ENCODE measurements at regions not wholly inside any gene's neighbourhood (a gene's known extent, or its start where the extent isn't known, plus 50 kb on each side); places are given as distances from the start of the nearest gene placed in this dataset.

GRCh38 chr6:33869826-33870423 lies 66.1 kb upstream of the MLN start:
- Histone ChIP-seq H3K4me1 (ENCODE audit: control insufficient read depth, low read depth, low read length) (peaks cover 22% of the 10 kb centered on the region), H3K4me3 (ENCODE audit: low read length) (no peak overlapping the region), H3K27me3 (ENCODE audit: control insufficient read depth, insufficient read depth, low read length) (no peaks in the 10 kb centered on the region), H3K36me3 (ENCODE audit: control insufficient read depth, low read depth, low read length) (no peaks in the 10 kb centered on the region), H3K9ac (ENCODE audit: low read length) (no peak overlapping the region), H3K9me3 (ENCODE audit: control insufficient read depth, low read depth, low read length) (no peaks in the 10 kb centered on the region), H3K27ac (ENCODE audit: low read length) (no peak overlapping the region)

GRCh38 chr6:33869121-33869520 lies 65.3 kb upstream of the MLN start:
- H3K27me3 ChIP-seq (ENCODE audit: control insufficient read depth, insufficient read depth, low read length): no peaks in the 10 kb centered on the region
- H3K9me3 ChIP-seq (ENCODE audit: control insufficient read depth, low read depth, low read length): no peaks in the 10 kb centered on the region
- H3K4me3 ChIP-seq (ENCODE audit: low read length): no peak overlapping the region
- H3K4me1 ChIP-seq (ENCODE audit: control insufficient read depth, low read depth, low read length): peaks cover 22% of the 10 kb centered on the region
- H3K27ac ChIP-seq (ENCODE audit: low read length): no peak overlapping the region
- no peaks in the 10 kb centered on the region for H3K36me3 ChIP-seq (ENCODE audit: control insufficient read depth, low read depth, low read length)
- H3K9ac ChIP-seq (ENCODE audit: low read length): no peak overlapping the region

- Histone ChIP-seq H3K27ac (ENCODE audit: low read length) (no peak overlapping the region), H3K9me3 (ENCODE audit: control insufficient read depth, low read depth, low read length) (no peaks in the 10 kb centered on the region), H3K4me1 (ENCODE audit: control insufficient read depth, low read depth, low read length) (peaks cover 22% of the 10 kb centered on the region), H3K27me3 (ENCODE audit: control insufficient read depth, insufficient read depth, low read length) (no peaks in the 10 kb centered on the region), H3K9ac (ENCODE audit: low read length) (no peak overlapping the region), H3K4me3 (ENCODE audit: low read length) (no peak overlapping the region), H3K36me3 (ENCODE audit: control insufficient read depth, low read depth, low read length) (no peaks in the 10 kb centered on the region)
Measured at GRCh38 chr6:33868141-33868540, 64.3 kb upstream of the MLN start.

- peaks cover 14% of the 10 kb centered on the region for H3K4me1 ChIP-seq (ENCODE audit: control insufficient read depth, low read depth, low read length)
- no peak overlapping the region for H3K4me3 ChIP-seq (ENCODE audit: low read length)
- no peaks in the 10 kb centered on the region for H3K36me3 ChIP-seq (ENCODE audit: control insufficient read depth, low read depth, low read length)
- no peaks in the 10 kb centered on the region for H3K27me3 ChIP-seq (ENCODE audit: control insufficient read depth, insufficient read depth, low read length)
- H3K9ac ChIP-seq (ENCODE audit: low read length): no peak overlapping the region
- H3K9me3 ChIP-seq (ENCODE audit: control insufficient read depth, low read depth, low read length): no peaks in the 10 kb centered on the region
- H3K27ac ChIP-seq (ENCODE audit: low read length): no peak overlapping the region
Measured at GRCh38 chr6:33865478-33866077, 61.8 kb upstream of the MLN start.

GRCh38 chr6:33863723-33864440 lies 60.1 kb upstream of the MLN start:
- Histone ChIP-seq H3K4me1 (ENCODE audit: control insufficient read depth, low read depth, low read length) (no peaks in the 10 kb centered on the region), H3K27ac (ENCODE audit: low read length) (no peak overlapping the region), H3K27me3 (ENCODE audit: control insufficient read depth, insufficient read depth, low read length) (no peaks in the 10 kb centered on the region), H3K9ac (ENCODE audit: low read length) (no peak overlapping the region), H3K36me3 (ENCODE audit: control insufficient read depth, low read depth, low read length) (no peaks in the 10 kb centered on the region), H3K9me3 (ENCODE audit: control insufficient read depth, low read depth, low read length) (no peaks in the 10 kb centered on the region), H3K4me3 (ENCODE audit: low read length) (no peak overlapping the region)

DNA sequence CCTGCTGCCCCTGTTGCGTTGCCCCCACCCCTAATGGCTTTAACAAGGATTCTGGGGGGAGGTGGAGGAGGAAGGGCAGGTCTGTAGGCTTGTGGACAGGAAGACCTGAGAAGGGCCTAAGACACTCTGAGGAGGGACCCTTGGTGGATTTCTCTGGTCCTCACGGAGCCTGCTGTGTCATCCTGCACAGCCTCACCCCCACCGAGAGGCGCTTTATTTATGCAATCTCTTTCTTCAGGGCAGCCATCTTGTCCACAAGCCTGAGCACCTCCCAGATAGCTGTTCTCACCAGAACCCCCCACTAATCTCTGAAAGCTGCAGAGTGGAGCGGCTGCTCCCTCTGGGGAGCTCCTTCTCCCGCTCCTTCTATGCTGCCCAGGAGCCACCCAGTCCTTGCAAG lies 59.3 kb upstream of the MLN start:
- Histone ChIP-seq H3K9ac (ENCODE audit: low read length) (no peak overlapping the region), H3K36me3 (ENCODE audit: control insufficient read depth, low read depth, low read length) (no peaks in the 10 kb centered on the region), H3K27me3 (ENCODE audit: control insufficient read depth, insufficient read depth, low read length) (no peaks in the 10 kb centered on the region), H3K27ac (ENCODE audit: low read length) (no peak overlapping the region), H3K4me1 (ENCODE audit: control insufficient read depth, low read depth, low read length) (no peaks in the 10 kb centered on the region), H3K9me3 (ENCODE audit: control insufficient read depth, low read depth, low read length) (no peaks in the 10 kb centered on the region), H3K4me3 (ENCODE audit: low read length) (no peak overlapping the region)

GRCh38 chr6:33862536-33862935 lies 58.7 kb upstream of the MLN start:
- Histone ChIP-seq H3K36me3 (ENCODE audit: control insufficient read depth, low read depth, low read length) (no peaks in the 10 kb centered on the region), H3K4me3 (ENCODE audit: low read length) (no peak overlapping the region), H3K4me1 (ENCODE audit: control insufficient read depth, low read depth, low read length) (no peaks in the 10 kb centered on the region), H3K27me3 (ENCODE audit: control insufficient read depth, insufficient read depth, low read length) (no peaks in the 10 kb centered on the region), H3K9ac (ENCODE audit: low read length) (no peak overlapping the region), H3K9me3 (ENCODE audit: control insufficient read depth, low read depth, low read length) (no peaks in the 10 kb centered on the region), H3K27ac (ENCODE audit: low read length) (no peak overlapping the region)

DNA sequence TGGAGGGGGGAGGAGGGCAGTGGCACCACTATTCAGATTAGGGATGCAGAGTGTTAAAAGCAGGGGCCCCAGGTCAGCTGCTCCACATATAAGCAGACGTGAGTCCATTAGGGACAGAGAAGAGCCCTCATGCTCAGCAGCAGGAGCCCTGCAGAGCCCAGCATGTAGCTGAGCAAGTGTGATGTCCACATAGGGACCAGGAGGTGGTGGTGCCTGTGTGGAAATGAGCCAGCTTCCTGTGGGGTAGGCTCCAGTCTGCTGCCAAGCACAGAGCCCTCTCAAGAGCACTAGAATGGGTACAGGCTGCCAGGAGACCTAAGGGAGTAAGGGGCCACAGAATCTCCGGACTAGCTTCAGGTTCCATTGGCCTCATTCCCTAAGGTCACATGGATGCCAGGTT lies 57.9 kb upstream of the MLN start:
- H3K27ac ChIP-seq (ENCODE audit: low read length): no peak overlapping the region
- H3K27me3 ChIP-seq (ENCODE audit: control insufficient read depth, insufficient read depth, low read length): no peaks in the 10 kb centered on the region
- H3K9me3 ChIP-seq (ENCODE audit: control insufficient read depth, low read depth, low read length): no peaks in the 10 kb centered on the region
- no peak overlapping the region for H3K4me3 ChIP-seq (ENCODE audit: low read length)
- no peak overlapping the region for H3K9ac ChIP-seq (ENCODE audit: low read length)
- no peaks in the 10 kb centered on the region for H3K36me3 ChIP-seq (ENCODE audit: control insufficient read depth, low read depth, low read length)
- H3K4me1 ChIP-seq (ENCODE audit: control insufficient read depth, low read depth, low read length): no peaks in the 10 kb centered on the region

GRCh38 chr6:33860706-33861474 lies 57.1 kb upstream of the MLN start:
- H3K27me3 ChIP-seq (ENCODE audit: control insufficient read depth, insufficient read depth, low read length): no peaks in the 10 kb centered on the region
- no peaks in the 10 kb centered on the region for H3K4me1 ChIP-seq (ENCODE audit: control insufficient read depth, low read depth, low read length)
- no peak overlapping the region for H3K9ac ChIP-seq (ENCODE audit: low read length)
- H3K4me3 ChIP-seq (ENCODE audit: low read length): no peak overlapping the region
- H3K27ac ChIP-seq (ENCODE audit: low read length): no peak overlapping the region
- H3K9me3 ChIP-seq (ENCODE audit: control insufficient read depth, low read depth, low read length): no peaks in the 10 kb centered on the region
- H3K36me3 ChIP-seq (ENCODE audit: control insufficient read depth, low read depth, low read length): no peaks in the 10 kb centered on the region

DNA sequence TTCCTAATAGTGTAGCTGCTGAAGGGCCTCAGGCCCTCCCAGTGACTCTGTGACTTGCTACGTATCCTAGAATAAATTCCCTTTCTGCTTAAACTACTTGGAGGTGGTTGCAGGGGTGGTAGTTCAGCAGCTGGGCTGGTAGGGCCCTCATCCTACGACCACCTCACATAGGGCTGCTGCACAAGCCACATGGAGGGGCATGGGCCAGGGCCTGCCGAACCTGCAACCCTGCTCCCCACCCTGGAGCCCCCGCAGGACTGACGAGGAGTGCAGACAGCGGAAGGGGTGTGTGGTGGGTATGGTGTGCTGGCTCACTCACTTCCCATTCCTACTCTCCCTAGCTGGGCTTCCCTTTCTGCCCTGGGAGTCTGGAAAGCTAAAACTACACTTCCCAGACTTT lies 56.2 kb upstream of the MLN start:
- Histone ChIP-seq H3K36me3 (ENCODE audit: control insufficient read depth, low read depth, low read length) (no peaks in the 10 kb centered on the region), H3K27me3 (ENCODE audit: control insufficient read depth, insufficient read depth, low read length) (no peaks in the 10 kb centered on the region), H3K4me1 (ENCODE audit: control insufficient read depth, low read depth, low read length) (no peaks in the 10 kb centered on the region)

GRCh38 chr6:33858804-33859505 lies 55.2 kb upstream of the MLN start:
- no peaks in the 10 kb centered on the region for H3K27me3 ChIP-seq (ENCODE audit: control insufficient read depth, insufficient read depth, low read length)
- no peak overlapping the region for H3K4me3 ChIP-seq (ENCODE audit: low read length)

More for the DNA sequence above, 56.2 kb upstream of the MLN start:
- no peak overlapping the region for H3K4me3 ChIP-seq (ENCODE audit: low read length)
- no peak overlapping the region for H3K27ac ChIP-seq (ENCODE audit: low read length)
- no peak overlapping the region for H3K9ac ChIP-seq (ENCODE audit: low read length)
- no peaks in the 10 kb centered on the region for H3K9me3 ChIP-seq (ENCODE audit: control insufficient read depth, low read depth, low read length)

More at GRCh38 chr6:33858804-33859505, 55.2 kb upstream of the MLN start:
- no peaks in the 10 kb centered on the region for H3K9me3 ChIP-seq (ENCODE audit: control insufficient read depth, low read depth, low read length)
- no peaks in the 10 kb centered on the region for H3K36me3 ChIP-seq (ENCODE audit: control insufficient read depth, low read depth, low read length)
- no peak overlapping the region for H3K9ac ChIP-seq (ENCODE audit: low read length)
- H3K27ac ChIP-seq (ENCODE audit: low read length): no peak overlapping the region
- no peaks in the 10 kb centered on the region for H3K4me1 ChIP-seq (ENCODE audit: control insufficient read depth, low read depth, low read length)
